ENCODE measurements at regions not wholly inside any gene's neighbourhood (a gene's known extent, or its start where the extent isn't known, plus 50 kb on each side); places are given as distances from the start of the nearest gene placed in this dataset.

GRCh38 chr18:65278939-65279667, 471.7 kb upstream of the CDH7 start:
- WGBS, 2 experiments (ENCODE audit: low coverage in 1 of 2, low lambda C conversion rate in 2 of 2, missing lambda C conversion rate in 2 of 2), result 27 to 34% methylated on average over 9 of the region's 9 CpGs
- in situ Hi-C loops (cut with MboI), result no loop called here
- no peaks in the 10 kb centered on the region for H3K4me1 ChIP-seq (ENCODE audit: insufficient read depth)

GRCh38 chr18:65269375-65269774, 481.4 kb upstream of the CDH7 start:
- Histone ChIP-seq H3F3A (ENCODE audit: insufficient read depth) (no peaks in the 10 kb centered on the region), H4K20me1 (ENCODE audit: insufficient read depth) (no peaks in the 10 kb centered on the region), H3K9me3 (ENCODE audit: low read depth) (no peaks in the 10 kb centered on the region), H3K79me2 (ENCODE audit: insufficient read depth) (no peaks in the 10 kb centered on the region), H3K9me2 (ENCODE audit: insufficient read depth) (no peaks in the 10 kb centered on the region), H2AFZ (no peak overlapping the region), H3K4me2 (ENCODE audit: unreplicated experiment) (no peak overlapping the region), H3K27me3 (replicated peaks; ENCODE audit: insufficient read depth) (no peaks in the 10 kb centered on the region), H3K27ac (no peak overlapping the region), H3K4me1 (ENCODE audit: insufficient read depth) (no peaks in the 10 kb centered on the region), H3K9ac (no peak overlapping the region), H3K36me3 (ENCODE audit: low read depth) (no peaks in the 10 kb centered on the region), H3K4me3 (no peak overlapping the region)
- in situ Hi-C loops (cut with MboI), result no loop called here
- TF ChIP-seq EZH2 (IDR thresholded peaks at IDR 0.05; ENCODE audit: insufficient read depth, poor library complexity, severe bottlenecking), result no peak
- no peak for TF ChIP-seq EZH2phosphoT487 (IDR thresholded peaks at IDR 0.05; ENCODE audit: insufficient read depth, low read depth)
- DNase-seq, result no peak
- whole genome bisulfite sequencing, 2 experiments (ENCODE audit: low coverage in 1 of 2, low lambda C conversion rate in 2 of 2, missing lambda C conversion rate in 2 of 2), result 0% methylated on average over 1 of the region's 1 CpG

More at GRCh38 chr18:65278939-65279667, 471.7 kb upstream of the CDH7 start:
- TF ChIP-seq EZH2 (IDR thresholded peaks at IDR 0.05; ENCODE audit: insufficient read depth, poor library complexity, severe bottlenecking), result no peak
- TF ChIP-seq EZH2phosphoT487 (IDR thresholded peaks at IDR 0.05; ENCODE audit: insufficient read depth, low read depth), result no peak
- Histone ChIP-seq H3K4me3 (no peak overlapping the region), H3K9me2 (ENCODE audit: insufficient read depth) (no peaks in the 10 kb centered on the region), H3K36me3 (ENCODE audit: low read depth) (no peaks in the 10 kb centered on the region), H3F3A (ENCODE audit: insufficient read depth) (no peaks in the 10 kb centered on the region), H3K9ac (no peak overlapping the region), H4K20me1 (ENCODE audit: insufficient read depth) (no peaks in the 10 kb centered on the region), H3K79me2 (ENCODE audit: insufficient read depth) (no peaks in the 10 kb centered on the region), H2AFZ (no peak overlapping the region), H3K9me3 (ENCODE audit: low read depth) (peaks cover 3% of the 10 kb centered on the region), H3K4me2 (ENCODE audit: unreplicated experiment) (no peak overlapping the region), H3K27me3 (replicated peaks; ENCODE audit: insufficient read depth) (no peaks in the 10 kb centered on the region), H3K27ac (no peak overlapping the region)
- no peak for DNase-seq

- Histone ChIP-seq H3K4me2 (ENCODE audit: unreplicated experiment) (no peak overlapping the region), H3K9me2 (ENCODE audit: insufficient read depth) (no peaks in the 10 kb centered on the region), H3K4me1 (ENCODE audit: insufficient read depth) (no peaks in the 10 kb centered on the region), H3K9ac (no peak overlapping the region), H3K36me3 (ENCODE audit: low read depth) (no peaks in the 10 kb centered on the region), H3K4me3 (no peak overlapping the region), H3K27ac (no peak overlapping the region), H3F3A (ENCODE audit: insufficient read depth) (no peaks in the 10 kb centered on the region), H3K79me2 (ENCODE audit: insufficient read depth) (no peaks in the 10 kb centered on the region), H4K20me1 (ENCODE audit: insufficient read depth) (no peaks in the 10 kb centered on the region), H2AFZ (no peak overlapping the region), H3K27me3 (replicated peaks; ENCODE audit: insufficient read depth) (no peaks in the 10 kb centered on the region), H3K9me3 (ENCODE audit: low read depth) (no peaks in the 10 kb centered on the region)
- TF ChIP-seq EZH2phosphoT487 (IDR thresholded peaks at IDR 0.05; ENCODE audit: insufficient read depth, low read depth) (no peak), EZH2 (IDR thresholded peaks at IDR 0.05; ENCODE audit: insufficient read depth, poor library complexity, severe bottlenecking) (no peak)
- DNase-seq, result no peak
- in situ Hi-C loops (cut with MboI), result no loop called here
- WGBS, 2 experiments (ENCODE audit: low coverage in 1 of 2, low lambda C conversion rate in 2 of 2, missing lambda C conversion rate in 2 of 2), result 79 to 83% methylated on average over 1 of the region's 1 CpG
Measured at GRCh38 chr18:65265761-65266160, 485.1 kb upstream of the CDH7 start.

- no peaks in the 10 kb centered on the region for H3F3A ChIP-seq (ENCODE audit: insufficient read depth)
- no peaks in the 10 kb centered on the region for H3K36me3 ChIP-seq (ENCODE audit: low read depth)
- H3K79me2 ChIP-seq (ENCODE audit: insufficient read depth), result no peaks in the 10 kb centered on the region
- H3K4me3 ChIP-seq, result no peak overlapping the region
- no peak overlapping the region for H2AFZ ChIP-seq
- H3K9ac ChIP-seq, result no peak overlapping the region
- H3K4me1 ChIP-seq (ENCODE audit: insufficient read depth), result no peaks in the 10 kb centered on the region
- WGBS, 2 experiments (ENCODE audit: low coverage in 1 of 2, low lambda C conversion rate in 2 of 2, missing lambda C conversion rate in 2 of 2), result 4 to 13% methylated on average over 2 of the region's 2 CpGs
- no peaks in the 10 kb centered on the region for H3K27me3 ChIP-seq (replicated peaks; ENCODE audit: insufficient read depth)
- H4K20me1 ChIP-seq (ENCODE audit: insufficient read depth), result no peaks in the 10 kb centered on the region
- DNase-seq, result no peak
- no peak overlapping the region for H3K27ac ChIP-seq
- no peak for TF ChIP-seq EZH2 (IDR thresholded peaks at IDR 0.05; ENCODE audit: insufficient read depth, poor library complexity, severe bottlenecking)
- TF ChIP-seq EZH2phosphoT487 (IDR thresholded peaks at IDR 0.05; ENCODE audit: insufficient read depth, low read depth), result no peak
- in situ Hi-C loops (cut with MboI), result no loop called here
- no peak overlapping the region for H3K4me2 ChIP-seq (ENCODE audit: unreplicated experiment)
- no peaks in the 10 kb centered on the region for H3K9me2 ChIP-seq (ENCODE audit: insufficient read depth)
- H3K9me3 ChIP-seq (ENCODE audit: low read depth), result no peaks in the 10 kb centered on the region
Measured at GRCh38 chr18:65260030-65260429, 490.8 kb upstream of the CDH7 start.

Measured in GM23248 (cell line).